Testis (tissue), 2 donors: ENCODE measurements at regions not wholly inside any gene's neighbourhood (a gene's known extent, or its start where the extent isn't known, plus 50 kb on each side); places are given as distances from the start of the nearest gene placed in this dataset.

Experiments
- POLR2A ChIP-seq: fragments of 450-650 bp; IDR thresholded peaks from one replicate; pipeline ENCODE4 v1.6.1; 2017; ENCODE audit warnings: antibody characterized with exemption, mild to moderate bottlenecking, moderate library complexity
- TF ChIP-seq, protein P1 (sequence below), 3 experiments: fragments of 450-650 bp in 2 of 3; fragments of 200-600 bp in 1 of 3; sonication (generic) in 1 of 3; IDR thresholded peaks; one replicate each; pipeline ENCODE4 v1.5.1; 2016 to 2019; ENCODE audit warnings: antibody characterized with exemption in 3 of 3, mild to moderate bottlenecking in 2 of 3, moderate library complexity in 1 of 3

DNA sequence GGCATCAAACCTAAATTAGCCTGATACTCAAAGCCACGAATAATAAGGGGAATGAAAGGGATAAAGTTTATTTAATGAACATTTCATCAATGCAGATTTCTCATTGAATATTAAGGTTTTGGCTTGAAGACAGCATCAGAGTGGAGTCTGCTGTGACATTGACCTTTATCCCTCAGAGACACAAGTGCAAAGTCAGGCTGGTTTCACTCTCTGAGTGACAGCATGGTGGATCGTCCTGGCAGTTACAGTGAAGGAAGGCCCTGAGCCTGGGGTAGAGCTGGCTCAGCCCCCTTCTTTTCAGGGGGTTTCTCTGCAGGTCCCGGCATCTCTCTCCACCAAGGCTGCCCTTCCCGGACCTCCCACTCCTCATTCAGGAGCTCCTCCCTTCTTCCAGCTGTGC, 503.1 kb downstream of the PREX1 start:
- TF ChIP-seq, protein P1, sequence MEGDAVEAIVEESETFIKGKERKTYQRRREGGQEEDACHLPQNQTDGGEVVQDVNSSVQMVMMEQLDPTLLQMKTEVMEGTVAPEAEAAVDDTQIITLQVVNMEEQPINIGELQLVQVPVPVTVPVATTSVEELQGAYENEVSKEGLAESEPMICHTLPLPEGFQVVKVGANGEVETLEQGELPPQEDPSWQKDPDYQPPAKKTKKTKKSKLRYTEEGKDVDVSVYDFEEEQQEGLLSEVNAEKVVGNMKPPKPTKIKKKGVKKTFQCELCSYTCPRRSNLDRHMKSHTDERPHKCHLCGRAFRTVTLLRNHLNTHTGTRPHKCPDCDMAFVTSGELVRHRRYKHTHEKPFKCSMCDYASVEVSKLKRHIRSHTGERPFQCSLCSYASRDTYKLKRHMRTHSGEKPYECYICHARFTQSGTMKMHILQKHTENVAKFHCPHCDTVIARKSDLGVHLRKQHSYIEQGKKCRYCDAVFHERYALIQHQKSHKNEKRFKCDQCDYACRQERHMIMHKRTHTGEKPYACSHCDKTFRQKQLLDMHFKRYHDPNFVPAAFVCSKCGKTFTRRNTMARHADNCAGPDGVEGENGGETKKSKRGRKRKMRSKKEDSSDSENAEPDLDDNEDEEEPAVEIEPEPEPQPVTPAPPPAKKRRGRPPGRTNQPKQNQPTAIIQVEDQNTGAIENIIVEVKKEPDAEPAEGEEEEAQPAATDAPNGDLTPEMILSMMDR (IDR thresholded peaks at IDR 0.05), result no peak
- TF ChIP-seq POLR2A, result no peak
